ENCODE measurements at regions not wholly inside any gene's neighbourhood (a gene's known extent, or its start where the extent isn't known, plus 50 kb on each side); places are given as distances from the start of the nearest gene placed in this dataset.

DNA sequence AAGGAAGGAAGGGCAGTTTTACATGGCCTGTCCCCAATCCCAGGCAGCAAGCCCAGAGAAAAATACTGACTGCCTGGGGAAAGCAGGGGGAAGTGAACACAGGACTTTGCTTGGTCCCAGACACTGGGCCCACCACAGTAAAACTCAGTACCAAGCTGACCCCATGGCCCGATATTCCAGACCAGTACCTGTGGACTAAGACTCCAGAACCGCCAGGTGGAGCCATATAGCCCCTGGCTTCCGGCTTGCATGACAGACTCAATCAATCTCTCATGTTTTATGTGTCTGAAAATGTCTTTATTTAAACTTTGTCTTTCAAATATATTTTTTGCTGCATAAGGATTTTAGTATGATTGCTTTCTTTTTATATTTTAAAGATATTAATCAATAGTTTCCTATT lies 767.9 kb upstream of the SLITRK6 start:
- peak; percentile 81 for TF ChIP-seq CTCF (IDR thresholded peaks at IDR 0.05; ENCODE audit: low read length)
- no peak for TF ChIP-seq EZH2 (IDR thresholded peaks at IDR 0.05; ENCODE audit: borderline replicate concordance, low read length)

All from OCI-LY1 (cell line).